ENCODE measurements at regions not wholly inside any gene's neighbourhood (a gene's known extent, or its start where the extent isn't known, plus 50 kb on each side); places are given as distances from the start of the nearest gene placed in this dataset.
"Not testable (repeated sequence)": the region's sequence is repeated elsewhere in the genome, so short reads cannot be mapped to it uniquely, and the experiment has no call there.

DNA sequence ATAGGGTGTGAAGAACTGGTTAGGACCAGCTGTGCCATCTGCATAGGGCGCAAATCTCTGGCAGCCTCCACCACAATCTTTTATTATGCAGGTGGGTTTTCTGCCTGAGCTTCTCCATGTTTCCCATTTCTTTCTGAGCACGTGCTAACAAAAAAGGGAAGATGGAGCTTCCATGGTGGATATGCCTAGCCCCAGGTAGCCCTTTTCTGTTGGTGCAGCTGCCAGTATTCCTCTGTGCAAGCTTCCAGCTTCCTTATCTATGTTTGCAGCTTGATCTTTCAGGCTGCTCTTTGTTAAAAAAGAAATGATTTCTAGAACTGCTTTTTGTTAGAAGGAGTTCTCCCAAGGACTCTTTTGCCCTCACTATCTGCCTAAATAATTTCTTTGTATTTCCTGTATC lies 95.0 kb upstream of the EPB41L4A start:
- no peak for DNase-seq
- CTCF ChIA-PET = no interaction called here
- H3K9me3 Mint-ChIP-seq = peaks cover 3% of the 10 kb centered on the region
- no peaks in the 10 kb centered on the region for H3K4me1 Mint-ChIP-seq (ENCODE audit: low read depth)
- H3K27ac Mint-ChIP-seq = no peak overlapping the region
- H3K36me3 Mint-ChIP-seq (ENCODE audit: low read depth) = no peaks in the 10 kb centered on the region
- peaks cover 3% of the 10 kb centered on the region for H3K27me3 Mint-ChIP-seq (ENCODE audit: low read depth)
- intact Hi-C loops (cut with micrococcal nuclease) = no loop called here
- H3K4me3 Mint-ChIP-seq = no peak overlapping the region

DNA sequence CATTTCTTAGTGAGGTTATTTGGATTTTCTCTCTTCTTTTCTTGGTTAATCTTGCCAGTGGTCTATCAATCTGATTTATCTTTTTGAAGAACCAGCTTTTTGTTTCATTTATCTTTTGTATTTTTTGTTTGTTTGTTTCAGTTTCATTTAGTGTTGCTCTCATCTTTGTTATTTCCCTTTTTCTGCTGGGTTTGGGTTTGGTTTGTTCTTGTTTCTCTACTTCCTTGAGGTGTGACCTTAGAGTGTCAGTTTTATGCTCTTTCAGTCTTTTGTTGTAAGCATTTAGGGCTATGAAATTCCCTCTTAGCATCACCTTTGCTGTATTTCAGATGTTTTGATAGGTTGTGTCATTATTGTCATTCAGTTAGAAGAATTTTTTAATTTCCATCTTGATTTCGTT lies 101.4 kb upstream of the EPB41L4A start:
- DNase-seq; H3K4me1 Mint-ChIP-seq (ENCODE audit: low read depth); CTCF ChIA-PET; H3K36me3 Mint-ChIP-seq (ENCODE audit: low read depth); H3K9me3 Mint-ChIP-seq; H3K27ac Mint-ChIP-seq; intact Hi-C loops (cut with micrococcal nuclease); H3K4me3 Mint-ChIP-seq: not testable (repeated sequence)
- peaks cover 33% of the 10 kb centered on the region for H3K27me3 Mint-ChIP-seq (ENCODE audit: low read depth)

DNA sequence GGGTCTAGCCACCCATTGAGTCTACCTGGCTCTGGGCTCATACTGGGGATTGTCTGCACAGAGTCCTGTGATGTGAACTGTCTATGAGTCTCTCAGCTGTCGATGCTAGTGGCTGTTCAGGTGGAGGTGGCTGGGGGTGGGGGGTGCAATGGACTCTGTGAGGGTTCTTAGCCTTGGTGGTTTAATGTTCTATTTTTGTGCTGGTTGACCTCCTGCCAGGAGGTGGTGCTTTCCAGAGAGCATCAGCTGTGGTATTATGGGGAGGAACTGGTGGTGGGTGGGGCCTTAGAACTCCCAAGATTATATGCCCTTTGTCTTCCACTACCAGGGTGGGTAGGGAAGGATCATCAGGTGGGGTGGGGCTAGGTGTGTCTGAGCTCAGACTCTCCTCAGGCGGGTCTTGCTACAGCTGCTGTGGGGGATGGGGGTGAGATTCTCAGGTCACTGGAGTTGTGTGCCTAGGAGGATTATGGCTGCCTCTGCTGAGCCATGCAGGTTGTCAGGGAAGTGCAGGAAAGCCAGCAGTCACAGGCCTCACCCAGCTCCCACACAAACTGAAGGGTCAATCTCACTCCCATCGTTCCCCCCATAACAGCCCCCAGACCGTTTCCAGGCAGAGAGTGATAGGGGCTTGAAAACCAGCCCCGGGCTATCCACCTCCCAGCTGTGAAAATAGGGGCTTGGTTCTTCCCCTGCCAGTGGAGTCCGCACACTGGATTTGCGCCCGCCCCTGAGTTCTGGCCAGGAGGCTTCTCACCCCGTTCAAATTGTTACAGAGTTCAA lies 104.0 kb upstream of the EPB41L4A start:
- H3K36me3 Mint-ChIP-seq (ENCODE audit: low read depth); H3K4me3 Mint-ChIP-seq; H3K9me3 Mint-ChIP-seq; H3K27ac Mint-ChIP-seq; DNase-seq; H3K4me1 Mint-ChIP-seq (ENCODE audit: low read depth); intact Hi-C loops (cut with micrococcal nuclease); CTCF ChIA-PET: not testable (repeated sequence)
- H3K27me3 Mint-ChIP-seq (ENCODE audit: low read depth) = peaks cover 39% of the 10 kb centered on the region

DNA sequence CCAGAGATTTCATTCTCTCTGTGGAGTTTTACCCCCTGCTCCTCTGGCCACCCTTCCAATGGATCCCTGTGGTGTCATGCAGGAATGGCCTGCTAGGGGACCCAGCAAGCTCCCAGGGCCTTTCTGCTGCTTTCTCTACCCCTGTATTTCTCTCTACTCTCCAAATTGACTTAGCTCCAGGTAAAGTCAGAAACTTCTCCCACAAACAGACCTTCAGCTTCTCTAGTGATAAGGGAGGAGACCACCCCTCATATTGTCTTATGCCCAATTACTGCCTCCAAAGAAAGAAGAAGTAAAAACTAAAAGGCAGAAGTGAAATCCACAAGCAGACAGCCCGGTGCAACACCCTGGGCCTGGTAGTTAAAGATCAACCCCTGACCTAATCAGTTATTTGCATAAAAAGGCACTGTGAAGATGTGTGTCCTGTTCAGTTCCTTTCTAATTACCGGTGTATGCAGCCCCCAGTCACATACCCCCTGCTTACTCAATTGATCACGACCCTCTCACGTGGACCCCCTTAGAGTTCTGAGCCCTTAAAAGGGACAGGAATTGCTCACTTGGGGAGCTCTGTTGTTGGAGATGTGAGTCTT lies 104.7 kb upstream of the EPB41L4A start:
- DNase-seq; intact Hi-C loops (cut with micrococcal nuclease); CTCF ChIA-PET; H3K27ac Mint-ChIP-seq; H3K9me3 Mint-ChIP-seq; H3K36me3 Mint-ChIP-seq (ENCODE audit: low read depth); H3K4me1 Mint-ChIP-seq (ENCODE audit: low read depth); H3K4me3 Mint-ChIP-seq: not testable (repeated sequence)
- H3K27me3 Mint-ChIP-seq (ENCODE audit: low read depth) = peaks cover 37% of the 10 kb centered on the region

DNA sequence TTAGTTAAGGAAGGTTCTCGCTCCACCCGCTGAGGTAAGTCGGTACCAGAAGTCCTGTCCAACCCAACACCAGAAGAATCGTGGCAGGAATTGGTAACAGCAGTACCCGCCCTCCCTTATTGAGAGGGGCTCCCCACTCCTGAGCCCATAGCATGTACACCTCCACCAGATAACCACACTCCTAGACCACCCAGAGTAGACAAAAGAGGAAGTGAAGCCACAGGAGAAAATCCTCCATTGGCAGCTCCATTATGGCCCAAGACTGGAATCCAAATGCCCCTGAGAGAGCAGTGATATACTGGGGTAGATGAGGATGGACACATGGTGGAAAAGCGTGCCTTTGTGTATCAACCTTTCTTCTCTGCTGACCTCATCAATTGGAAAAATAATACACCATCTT lies 106.1 kb upstream of the EPB41L4A start:
- CTCF ChIA-PET = interaction anchor here (0.6 kb wide), 1 partner anchor 119 kb away, joined by 3 read pairs; no protein-coding TSS in a partner anchor
- no peak overlapping the region for H3K4me3 Mint-ChIP-seq
- no peaks in the 10 kb centered on the region for H3K36me3 Mint-ChIP-seq (ENCODE audit: low read depth)

DNA sequence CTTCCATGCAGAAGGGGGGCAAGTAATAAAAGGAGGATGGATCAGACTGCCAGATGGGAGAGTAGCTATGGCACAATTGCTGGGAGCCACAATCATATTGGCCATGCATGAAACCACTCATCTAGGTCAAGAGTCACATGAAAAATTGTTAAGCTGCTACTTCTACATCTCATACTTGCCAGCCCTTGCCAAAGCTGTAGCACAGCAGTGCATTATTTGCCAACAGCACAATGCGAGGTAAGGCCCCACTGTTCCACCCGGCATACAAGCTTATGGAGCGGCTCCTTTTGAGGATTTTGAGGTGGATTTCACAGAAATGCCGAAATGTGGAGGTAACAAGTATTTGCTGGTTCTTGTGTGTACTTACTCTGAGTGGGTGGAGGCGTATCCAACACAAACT lies 109.9 kb upstream of the EPB41L4A start:
- peaks cover 8% of the 10 kb centered on the region for H3K27me3 Mint-ChIP-seq (ENCODE audit: low read depth)
- H3K4me1 Mint-ChIP-seq (ENCODE audit: low read depth) = no peaks in the 10 kb centered on the region
- intact Hi-C loops (cut with micrococcal nuclease) = loop anchor here (1.0 kb wide), 1 partner anchor 354 kb away; no protein-coding TSS in a partner anchor
- H3K36me3 Mint-ChIP-seq (ENCODE audit: low read depth) = no peaks in the 10 kb centered on the region
- no peak for DNase-seq
- H3K27ac Mint-ChIP-seq = no peak overlapping the region
- no peak overlapping the region for H3K4me3 Mint-ChIP-seq
- H3K9me3 Mint-ChIP-seq = no peaks in the 10 kb centered on the region
- CTCF ChIA-PET = no interaction called here

More for the DNA sequence above, 106.1 kb upstream of the EPB41L4A start:
- DNase-seq = no peak
- H3K4me1 Mint-ChIP-seq (ENCODE audit: low read depth) = no peaks in the 10 kb centered on the region
- H3K27me3 Mint-ChIP-seq (ENCODE audit: low read depth) = peaks cover 30% of the 10 kb centered on the region
- H3K9me3 Mint-ChIP-seq = no peaks in the 10 kb centered on the region
- intact Hi-C loops (cut with micrococcal nuclease) = no loop called here
- no peak overlapping the region for H3K27ac Mint-ChIP-seq

DNA sequence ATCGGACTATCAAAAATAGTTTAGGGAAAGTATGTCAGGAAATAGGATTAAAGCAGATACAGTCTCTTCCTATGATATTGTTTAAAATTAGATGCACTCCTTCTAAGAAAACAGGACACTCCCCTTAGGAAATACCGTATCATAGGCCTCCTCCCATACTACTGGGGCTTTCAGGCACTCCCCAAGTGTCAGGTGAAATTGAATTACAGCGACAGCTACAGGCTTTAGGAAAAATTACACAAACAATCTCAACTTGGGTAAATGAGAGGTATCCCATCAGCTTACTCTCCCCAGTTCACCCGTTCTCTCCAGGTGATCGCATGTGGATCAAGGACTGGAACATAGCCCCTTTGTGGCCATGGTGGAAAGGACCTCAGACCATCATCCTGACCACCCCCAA lies 110.4 kb upstream of the EPB41L4A start:
- no peak for DNase-seq
- no peaks in the 10 kb centered on the region for H3K36me3 Mint-ChIP-seq (ENCODE audit: low read depth)
- intact Hi-C loops (cut with micrococcal nuclease) = loop anchor here (1.0 kb wide), 1 partner anchor 354 kb away; no protein-coding TSS in a partner anchor
- no peaks in the 10 kb centered on the region for H3K9me3 Mint-ChIP-seq
- CTCF ChIA-PET = no interaction called here
- no peaks in the 10 kb centered on the region for H3K4me1 Mint-ChIP-seq (ENCODE audit: low read depth)
- no peak overlapping the region for H3K4me3 Mint-ChIP-seq
- H3K27ac Mint-ChIP-seq = no peak overlapping the region
- peaks cover 8% of the 10 kb centered on the region for H3K27me3 Mint-ChIP-seq (ENCODE audit: low read depth)

DNA sequence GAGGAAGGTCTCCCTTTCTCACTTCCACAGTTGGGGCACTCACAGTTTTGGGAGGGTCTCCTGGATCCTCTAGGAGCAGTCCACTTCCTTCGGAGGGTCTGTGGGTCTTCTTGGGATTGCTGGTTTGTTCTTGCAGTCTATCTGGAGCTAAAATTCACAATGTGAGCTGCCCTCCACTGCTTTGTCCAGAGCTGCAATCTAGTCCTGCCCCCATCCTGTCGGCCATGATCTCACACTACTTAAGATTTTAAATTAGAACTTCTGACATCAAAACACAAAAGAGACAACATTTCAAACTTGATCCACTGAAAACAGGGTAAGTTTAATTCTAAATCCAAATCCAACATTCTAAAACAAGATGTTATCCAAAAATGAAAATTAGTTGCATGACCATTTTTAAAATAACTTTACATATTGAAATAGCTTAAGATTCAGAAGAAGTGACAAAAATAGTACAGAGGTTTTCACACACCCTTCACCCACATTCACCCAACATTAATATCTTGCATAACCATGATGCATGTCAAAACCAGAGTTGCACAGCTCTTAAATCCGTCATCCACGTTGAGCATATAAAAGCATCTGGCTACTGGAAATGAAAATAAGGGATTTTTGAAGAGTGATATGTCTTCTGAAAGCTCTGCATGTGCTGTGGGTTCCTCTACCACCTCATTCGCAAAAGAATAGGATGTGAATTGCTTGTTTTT lies 113.7 kb upstream of the EPB41L4A start:
- H3K4me3 Mint-ChIP-seq = no peak overlapping the region
- no peaks in the 10 kb centered on the region for H3K4me1 Mint-ChIP-seq (ENCODE audit: low read depth)
- no peak for DNase-seq
- no peak overlapping the region for H3K27ac Mint-ChIP-seq
- no peaks in the 10 kb centered on the region for H3K27me3 Mint-ChIP-seq (ENCODE audit: low read depth)
- no peaks in the 10 kb centered on the region for H3K9me3 Mint-ChIP-seq
- no peaks in the 10 kb centered on the region for H3K36me3 Mint-ChIP-seq (ENCODE audit: low read depth)
- intact Hi-C loops (cut with micrococcal nuclease) = no loop called here
- CTCF ChIA-PET = interaction anchor here (0.6 to 1.4 kb wide), 3 partner anchors 113 to 355 kb away, joined by 3 read pairs; no protein-coding TSS in a partner anchor

DNA sequence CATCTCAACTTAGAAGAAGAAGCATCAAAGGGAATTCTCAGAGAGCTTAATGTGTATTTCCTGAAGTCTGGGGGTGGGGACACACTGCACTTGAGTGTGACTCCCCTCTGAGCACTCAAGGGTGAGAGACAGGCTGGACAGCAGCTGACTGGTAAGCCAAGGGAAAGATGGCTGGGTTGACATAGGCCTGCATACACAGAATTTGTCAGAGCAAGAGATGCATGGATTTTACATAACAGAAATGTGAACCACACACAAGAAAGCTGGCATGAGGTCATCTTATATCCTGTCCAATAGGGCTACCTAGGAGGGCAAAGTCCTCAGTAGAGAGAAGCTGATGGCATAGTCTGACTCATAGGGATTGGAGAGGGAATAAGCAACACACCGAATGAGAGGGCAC lies 114.3 kb upstream of the EPB41L4A start:
- DNase-seq = no peak
- intact Hi-C loops (cut with micrococcal nuclease) = no loop called here
- Mint-ChIP-seq H3K4me1 (ENCODE audit: low read depth) (no peaks in the 10 kb centered on the region), H3K4me3 (no peak overlapping the region), H3K9me3 (no peaks in the 10 kb centered on the region), H3K36me3 (ENCODE audit: low read depth) (no peaks in the 10 kb centered on the region), H3K27me3 (ENCODE audit: low read depth) (peaks cover under 1% of the 10 kb centered on the region), H3K27ac (no peak overlapping the region)
- CTCF ChIA-PET = interaction anchor here (0.6 to 1.4 kb wide), 3 partner anchors 114 to 356 kb away, joined by 3 read pairs; no protein-coding TSS in a partner anchor

DNA sequence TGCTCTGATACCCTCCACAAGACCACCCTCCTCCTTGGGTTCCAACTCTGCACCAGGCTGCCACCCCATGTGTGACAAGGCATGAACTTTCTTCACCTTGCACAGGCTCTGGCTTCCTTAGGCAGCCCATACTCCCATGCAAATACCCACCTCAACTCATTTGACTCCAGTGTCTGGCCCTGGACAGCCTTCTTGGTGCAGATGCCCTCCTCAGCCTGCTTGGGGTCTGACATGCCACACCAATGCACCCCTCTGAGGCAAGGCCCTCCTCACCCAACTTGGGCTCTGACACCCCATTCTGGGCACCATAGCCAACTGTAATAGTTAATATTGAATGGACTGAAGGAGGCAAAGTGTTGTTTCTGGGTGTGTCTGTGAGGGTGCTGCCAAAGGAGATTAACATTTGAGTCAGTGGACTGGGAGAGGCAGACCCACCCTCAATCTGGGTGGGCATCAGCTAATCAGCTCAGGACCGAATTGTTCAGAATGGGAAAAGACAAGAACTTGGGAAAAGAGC lies 115.0 kb upstream of the EPB41L4A start:
- CTCF ChIA-PET = interaction anchor here (1.4 kb wide), 1 partner anchor 314 kb away, joined by 3 read pairs; no protein-coding TSS in a partner anchor
- Mint-ChIP-seq H3K27ac (no peak overlapping the region), H3K4me1 (ENCODE audit: low read depth) (no peaks in the 10 kb centered on the region), H3K4me3 (no peak overlapping the region), H3K9me3 (no peaks in the 10 kb centered on the region), H3K36me3 (ENCODE audit: low read depth) (no peaks in the 10 kb centered on the region), H3K27me3 (ENCODE audit: low read depth) (peaks cover 3% of the 10 kb centered on the region)
- no peak for DNase-seq
- intact Hi-C loops (cut with micrococcal nuclease) = no loop called here

DNA sequence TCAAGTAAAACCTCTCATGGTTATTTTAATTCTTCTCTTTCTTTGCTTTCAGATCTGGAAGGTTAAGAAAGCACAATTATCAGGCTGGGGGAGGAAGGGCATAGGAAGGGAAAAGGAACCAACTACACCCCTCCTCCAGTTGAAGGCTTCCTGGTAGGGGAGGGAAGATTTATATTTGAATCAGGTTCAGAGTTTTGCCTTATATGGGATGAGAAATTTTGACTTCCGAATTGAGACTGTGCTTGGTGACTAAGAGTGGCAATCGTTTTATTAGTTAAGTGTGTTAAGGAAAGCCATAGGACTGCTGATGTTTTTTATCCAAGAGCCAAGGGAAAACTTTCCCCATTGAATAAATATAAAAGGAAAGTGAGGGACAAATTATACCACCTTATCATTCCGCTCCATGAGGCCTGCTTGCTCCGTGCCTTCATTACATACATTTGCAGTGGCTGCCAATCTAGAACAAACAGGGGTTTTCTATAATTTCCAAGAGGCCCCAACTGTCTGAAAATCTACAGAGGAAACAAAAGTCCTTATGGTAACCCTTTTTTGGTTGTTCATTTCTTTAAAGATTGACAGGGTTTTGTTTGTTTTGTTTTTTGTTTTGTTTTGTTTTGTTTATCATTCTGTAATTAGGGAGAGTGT lies 115.7 kb upstream of the EPB41L4A start:
- Mint-ChIP-seq H3K9me3 (no peaks in the 10 kb centered on the region), H3K27me3 (ENCODE audit: low read depth) (peaks cover 7% of the 10 kb centered on the region), H3K36me3 (ENCODE audit: low read depth) (no peaks in the 10 kb centered on the region), H3K4me1 (ENCODE audit: low read depth) (no peaks in the 10 kb centered on the region), H3K4me3 (no peak overlapping the region), H3K27ac (no peak overlapping the region)
- CTCF ChIA-PET = no interaction called here
- intact Hi-C loops (cut with micrococcal nuclease) = no loop called here
- DNase-seq = no peak

DNA sequence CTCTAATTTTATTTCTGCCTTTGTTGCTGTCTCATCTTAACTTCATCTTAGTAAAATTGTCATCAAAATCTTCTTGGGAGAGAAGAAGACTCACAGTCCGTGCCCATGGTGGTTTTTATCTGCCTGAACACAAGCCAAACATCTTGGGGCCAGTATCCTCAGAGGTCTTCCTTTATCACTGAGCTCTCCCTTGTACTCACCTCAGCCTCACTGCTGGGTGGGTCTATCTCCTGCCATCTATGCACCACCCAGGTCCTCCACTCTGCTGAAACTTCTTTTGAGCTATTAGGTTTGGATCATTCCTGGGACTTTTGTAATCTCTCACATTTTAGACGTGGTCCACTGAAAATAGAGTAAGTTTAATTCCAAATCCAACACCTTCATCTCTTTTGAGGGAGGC lies 116.3 kb upstream of the EPB41L4A start:
- H3K9me3 Mint-ChIP-seq = no peaks in the 10 kb centered on the region
- intact Hi-C loops (cut with micrococcal nuclease) = no loop called here
- no peak overlapping the region for H3K4me3 Mint-ChIP-seq
- no peak overlapping the region for H3K27ac Mint-ChIP-seq
- H3K27me3 Mint-ChIP-seq (ENCODE audit: low read depth) = peaks cover 9% of the 10 kb centered on the region
- no peaks in the 10 kb centered on the region for H3K36me3 Mint-ChIP-seq (ENCODE audit: low read depth)
- DNase-seq = no peak
- CTCF ChIA-PET = no interaction called here
- H3K4me1 Mint-ChIP-seq (ENCODE audit: low read depth) = no peaks in the 10 kb centered on the region
